HepG2 (cell line): ENCODE measurements at regions not wholly inside any gene's neighbourhood (a gene's known extent, or its start where the extent isn't known, plus 50 kb on each side); places are given as distances from the start of the nearest gene placed in this dataset.

Experiments used
- ATM ChIP-seq: fragments of 450-650 bp; IDR thresholded peaks from 2 replicates; pipeline ENCODE4 v1.7.1; 2017; ENCODE audit warnings: mild to moderate bottlenecking, borderline replicate concordance
- BRD4 ChIP-seq: sonication (generic); formaldehyde crosslinking; IDR thresholded peaks from 2 replicates; pipeline ENCODE4 v1.4.0; 2020; ENCODE audit warnings: missing genetic modification reagents
- DPF2 ChIP-seq: sonication (generic); formaldehyde crosslinking; IDR thresholded peaks from 2 replicates; pipeline ENCODE4 v1.4.0; 2020; ENCODE audit warnings: mild to moderate bottlenecking, low read depth, missing genetic modification reagents, borderline replicate concordance
- HDAC1 ChIP-seq: sonication (generic); formaldehyde crosslinking; IDR thresholded peaks from 2 replicates; pipeline ENCODE4 v1.5.1; 2020; ENCODE audit warnings: mild to moderate bottlenecking, missing genetic modification reagents
- KMT2B ChIP-seq: IDR thresholded peaks from 2 replicates; pipeline ENCODE4 v1.6.1; 2016; ENCODE audit warnings: missing genetic modification reagents, missing compliant biosample characterization
- MTA3 ChIP-seq: sonication (generic); formaldehyde crosslinking; IDR thresholded peaks from 2 replicates; pipeline ENCODE4 v1.4.0; 2020; ENCODE audit warnings: missing genetic modification reagents
- NFE2L1 ChIP-seq: sonication (generic); formaldehyde crosslinking; IDR thresholded peaks from 2 replicates; pipeline ENCODE4 v1.4.0; 2020; ENCODE audit warnings: missing genetic modification reagents, mild to moderate bottlenecking, borderline replicate concordance
- ZNF598 ChIP-seq: sonication (generic); formaldehyde crosslinking; IDR thresholded peaks from 2 replicates; pipeline ENCODE4 v1.5.1; 2020; ENCODE audit warnings: mild to moderate bottlenecking, missing genetic modification reagents, borderline replicate concordance
- ZNF83 ChIP-seq: sonication (generic); formaldehyde crosslinking; IDR thresholded peaks from 2 replicates; pipeline ENCODE4 v1.4.0; 2020; ENCODE audit warnings: missing genetic modification reagents, mild to moderate bottlenecking, borderline replicate concordance
- TF ChIP-seq, protein P1 (sequence below): sonication (generic); formaldehyde crosslinking; conservative IDR thresholded peaks from 2 replicates; pipeline ENCODE4 v1.4.0; 2020; ENCODE audit warnings: mild to moderate bottlenecking, missing genetic modification reagents, moderate library complexity
- TF ChIP-seq, protein P2 (sequence below): sonication (generic); formaldehyde crosslinking; IDR thresholded peaks from 2 replicates; pipeline ENCODE4 v1.4.0; 2020; ENCODE audit warnings: mild to moderate bottlenecking, low read depth, missing genetic modification reagents
- TF ChIP-seq, protein P3 (sequence below): IDR thresholded peaks from 2 replicates; pipeline ENCODE4 v1.6.1; 2016; ENCODE audit warnings: low read depth, missing genetic modification reagents, missing compliant biosample characterization
- TF ChIP-seq, protein P4 (sequence below): sonication (generic); formaldehyde crosslinking; IDR thresholded peaks from 2 replicates; pipeline ENCODE4 v1.4.0; 2020; ENCODE audit warnings: missing genetic modification reagents

DNA sequence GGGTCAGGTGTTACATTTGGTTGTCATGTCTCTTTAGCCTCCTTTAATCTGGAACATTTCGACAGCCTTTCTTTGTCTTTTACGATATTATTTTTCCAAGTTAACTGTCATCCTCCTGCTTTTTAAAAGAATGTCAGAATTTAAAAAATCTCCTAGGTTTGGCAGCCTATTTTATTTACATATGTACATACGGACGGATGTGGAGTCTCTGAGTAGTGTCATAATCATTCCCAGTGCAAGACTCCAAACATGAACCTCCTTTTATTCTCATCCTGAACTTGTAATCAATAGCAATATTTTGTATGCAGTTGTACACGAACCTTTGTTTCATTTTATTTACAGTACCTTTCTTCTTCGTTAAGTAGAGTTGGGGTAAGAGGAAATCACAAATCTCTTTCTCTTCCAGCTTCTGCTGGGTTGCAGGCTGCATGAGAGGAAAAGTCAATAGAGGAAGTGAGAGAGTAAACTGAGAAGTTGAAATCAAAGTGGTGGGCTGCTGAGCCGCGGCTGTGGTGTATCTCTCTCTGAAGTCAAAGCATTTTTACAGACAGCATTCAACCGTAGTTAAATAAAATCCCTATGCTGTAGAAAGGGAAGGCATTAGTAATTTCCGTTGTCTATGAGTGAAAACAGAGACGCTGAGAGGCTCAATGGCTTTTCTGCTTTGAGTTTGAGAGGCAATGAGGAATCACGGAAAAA lies 53.9 kb upstream of the RPS6KA3 start (continued):
- TF ChIP-seq, protein P1, sequence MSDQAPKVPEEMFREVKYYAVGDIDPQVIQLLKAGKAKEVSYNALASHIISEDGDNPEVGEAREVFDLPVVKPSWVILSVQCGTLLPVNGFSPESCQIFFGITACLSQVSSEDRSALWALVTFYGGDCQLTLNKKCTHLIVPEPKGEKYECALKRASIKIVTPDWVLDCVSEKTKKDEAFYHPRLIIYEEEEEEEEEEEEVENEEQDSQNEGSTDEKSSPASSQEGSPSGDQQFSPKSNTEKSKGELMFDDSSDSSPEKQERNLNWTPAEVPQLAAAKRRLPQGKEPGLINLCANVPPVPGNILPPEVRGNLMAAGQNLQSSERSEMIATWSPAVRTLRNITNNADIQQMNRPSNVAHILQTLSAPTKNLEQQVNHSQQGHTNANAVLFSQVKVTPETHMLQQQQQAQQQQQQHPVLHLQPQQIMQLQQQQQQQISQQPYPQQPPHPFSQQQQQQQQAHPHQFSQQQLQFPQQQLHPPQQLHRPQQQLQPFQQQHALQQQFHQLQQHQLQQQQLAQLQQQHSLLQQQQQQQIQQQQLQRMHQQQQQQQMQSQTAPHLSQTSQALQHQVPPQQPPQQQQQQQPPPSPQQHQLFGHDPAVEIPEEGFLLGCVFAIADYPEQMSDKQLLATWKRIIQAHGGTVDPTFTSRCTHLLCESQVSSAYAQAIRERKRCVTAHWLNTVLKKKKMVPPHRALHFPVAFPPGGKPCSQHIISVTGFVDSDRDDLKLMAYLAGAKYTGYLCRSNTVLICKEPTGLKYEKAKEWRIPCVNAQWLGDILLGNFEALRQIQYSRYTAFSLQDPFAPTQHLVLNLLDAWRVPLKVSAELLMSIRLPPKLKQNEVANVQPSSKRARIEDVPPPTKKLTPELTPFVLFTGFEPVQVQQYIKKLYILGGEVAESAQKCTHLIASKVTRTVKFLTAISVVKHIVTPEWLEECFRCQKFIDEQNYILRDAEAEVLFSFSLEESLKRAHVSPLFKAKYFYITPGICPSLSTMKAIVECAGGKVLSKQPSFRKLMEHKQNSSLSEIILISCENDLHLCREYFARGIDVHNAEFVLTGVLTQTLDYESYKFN (CRISPR knock-in tag), result peak; percentile 82
- TF ChIP-seq, protein P2, sequence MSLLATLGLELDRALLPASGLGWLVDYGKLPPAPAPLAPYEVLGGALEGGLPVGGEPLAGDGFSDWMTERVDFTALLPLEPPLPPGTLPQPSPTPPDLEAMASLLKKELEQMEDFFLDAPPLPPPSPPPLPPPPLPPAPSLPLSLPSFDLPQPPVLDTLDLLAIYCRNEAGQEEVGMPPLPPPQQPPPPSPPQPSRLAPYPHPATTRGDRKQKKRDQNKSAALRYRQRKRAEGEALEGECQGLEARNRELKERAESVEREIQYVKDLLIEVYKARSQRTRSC (CRISPR knock-in tag), result no peak
- TF ChIP-seq HDAC1 (CRISPR knock-in tag) (0 out of 2 replicates have a peak, but pooled peaks have one; percentile 39), MTA3 (CRISPR knock-in tag) (no peak), NFE2L1 (CRISPR knock-in tag) (no peak), ZNF598 (CRISPR knock-in tag) (no peak), BRD4 (CRISPR knock-in tag) (no peak; the same call in 1 of the 2 replicates), DPF2 (CRISPR knock-in tag) (0 out of 2 replicates have a peak, but pooled peaks have one; percentile 42), ZNF83 (CRISPR knock-in tag) (no peak), KMT2B (CRISPR knock-in tag) (0 out of 2 replicates have a peak, but pooled peaks have one; percentile 42), ATM (no peak)
- TF ChIP-seq, protein P3, sequence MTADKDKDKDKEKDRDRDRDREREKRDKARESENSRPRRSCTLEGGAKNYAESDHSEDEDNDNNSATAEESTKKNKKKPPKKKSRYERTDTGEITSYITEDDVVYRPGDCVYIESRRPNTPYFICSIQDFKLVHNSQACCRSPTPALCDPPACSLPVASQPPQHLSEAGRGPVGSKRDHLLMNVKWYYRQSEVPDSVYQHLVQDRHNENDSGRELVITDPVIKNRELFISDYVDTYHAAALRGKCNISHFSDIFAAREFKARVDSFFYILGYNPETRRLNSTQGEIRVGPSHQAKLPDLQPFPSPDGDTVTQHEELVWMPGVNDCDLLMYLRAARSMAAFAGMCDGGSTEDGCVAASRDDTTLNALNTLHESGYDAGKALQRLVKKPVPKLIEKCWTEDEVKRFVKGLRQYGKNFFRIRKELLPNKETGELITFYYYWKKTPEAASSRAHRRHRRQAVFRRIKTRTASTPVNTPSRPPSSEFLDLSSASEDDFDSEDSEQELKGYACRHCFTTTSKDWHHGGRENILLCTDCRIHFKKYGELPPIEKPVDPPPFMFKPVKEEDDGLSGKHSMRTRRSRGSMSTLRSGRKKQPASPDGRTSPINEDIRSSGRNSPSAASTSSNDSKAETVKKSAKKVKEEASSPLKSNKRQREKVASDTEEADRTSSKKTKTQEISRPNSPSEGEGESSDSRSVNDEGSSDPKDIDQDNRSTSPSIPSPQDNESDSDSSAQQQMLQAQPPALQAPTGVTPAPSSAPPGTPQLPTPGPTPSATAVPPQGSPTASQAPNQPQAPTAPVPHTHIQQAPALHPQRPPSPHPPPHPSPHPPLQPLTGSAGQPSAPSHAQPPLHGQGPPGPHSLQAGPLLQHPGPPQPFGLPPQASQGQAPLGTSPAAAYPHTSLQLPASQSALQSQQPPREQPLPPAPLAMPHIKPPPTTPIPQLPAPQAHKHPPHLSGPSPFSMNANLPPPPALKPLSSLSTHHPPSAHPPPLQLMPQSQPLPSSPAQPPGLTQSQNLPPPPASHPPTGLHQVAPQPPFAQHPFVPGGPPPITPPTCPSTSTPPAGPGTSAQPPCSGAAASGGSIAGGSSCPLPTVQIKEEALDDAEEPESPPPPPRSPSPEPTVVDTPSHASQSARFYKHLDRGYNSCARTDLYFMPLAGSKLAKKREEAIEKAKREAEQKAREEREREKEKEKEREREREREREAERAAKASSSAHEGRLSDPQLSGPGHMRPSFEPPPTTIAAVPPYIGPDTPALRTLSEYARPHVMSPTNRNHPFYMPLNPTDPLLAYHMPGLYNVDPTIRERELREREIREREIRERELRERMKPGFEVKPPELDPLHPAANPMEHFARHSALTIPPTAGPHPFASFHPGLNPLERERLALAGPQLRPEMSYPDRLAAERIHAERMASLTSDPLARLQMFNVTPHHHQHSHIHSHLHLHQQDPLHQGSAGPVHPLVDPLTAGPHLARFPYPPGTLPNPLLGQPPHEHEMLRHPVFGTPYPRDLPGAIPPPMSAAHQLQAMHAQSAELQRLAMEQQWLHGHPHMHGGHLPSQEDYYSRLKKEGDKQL (CRISPR knock-in tag), result 0 out of 2 replicates have a peak, but pooled peaks have one; percentile 51
- TF ChIP-seq, protein P4, sequence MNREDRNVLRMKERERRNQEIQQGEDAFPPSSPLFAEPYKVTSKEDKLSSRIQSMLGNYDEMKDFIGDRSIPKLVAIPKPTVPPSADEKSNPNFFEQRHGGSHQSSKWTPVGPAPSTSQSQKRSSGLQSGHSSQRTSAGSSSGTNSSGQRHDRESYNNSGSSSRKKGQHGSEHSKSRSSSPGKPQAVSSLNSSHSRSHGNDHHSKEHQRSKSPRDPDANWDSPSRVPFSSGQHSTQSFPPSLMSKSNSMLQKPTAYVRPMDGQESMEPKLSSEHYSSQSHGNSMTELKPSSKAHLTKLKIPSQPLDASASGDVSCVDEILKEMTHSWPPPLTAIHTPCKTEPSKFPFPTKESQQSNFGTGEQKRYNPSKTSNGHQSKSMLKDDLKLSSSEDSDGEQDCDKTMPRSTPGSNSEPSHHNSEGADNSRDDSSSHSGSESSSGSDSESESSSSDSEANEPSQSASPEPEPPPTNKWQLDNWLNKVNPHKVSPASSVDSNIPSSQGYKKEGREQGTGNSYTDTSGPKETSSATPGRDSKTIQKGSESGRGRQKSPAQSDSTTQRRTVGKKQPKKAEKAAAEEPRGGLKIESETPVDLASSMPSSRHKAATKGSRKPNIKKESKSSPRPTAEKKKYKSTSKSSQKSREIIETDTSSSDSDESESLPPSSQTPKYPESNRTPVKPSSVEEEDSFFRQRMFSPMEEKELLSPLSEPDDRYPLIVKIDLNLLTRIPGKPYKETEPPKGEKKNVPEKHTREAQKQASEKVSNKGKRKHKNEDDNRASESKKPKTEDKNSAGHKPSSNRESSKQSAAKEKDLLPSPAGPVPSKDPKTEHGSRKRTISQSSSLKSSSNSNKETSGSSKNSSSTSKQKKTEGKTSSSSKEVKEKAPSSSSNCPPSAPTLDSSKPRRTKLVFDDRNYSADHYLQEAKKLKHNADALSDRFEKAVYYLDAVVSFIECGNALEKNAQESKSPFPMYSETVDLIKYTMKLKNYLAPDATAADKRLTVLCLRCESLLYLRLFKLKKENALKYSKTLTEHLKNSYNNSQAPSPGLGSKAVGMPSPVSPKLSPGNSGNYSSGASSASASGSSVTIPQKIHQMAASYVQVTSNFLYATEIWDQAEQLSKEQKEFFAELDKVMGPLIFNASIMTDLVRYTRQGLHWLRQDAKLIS (CRISPR knock-in tag), result peak; percentile 31; the same call in 1 of the 2 replicates
